NCI-H2171 (cell line): ENCODE measurements at regions not wholly inside any gene's neighbourhood (a gene's known extent, or its start where the extent isn't known, plus 50 kb on each side); places are given as distances from the start of the nearest gene placed in this dataset.
A peak's percentile ranks its signal among the peaks of the same experiment; 100 is the strongest.
"Not testable (repeated sequence)": the region's sequence is repeated elsewhere in the genome, so short reads cannot be mapped to it uniquely, and the experiment has no call there.

ENCODE experiments used
- DNase-seq: peaks from one replicate; lab custom pipeline; 2025; lab: John Stamatoyannopoulos, UW

DNA sequence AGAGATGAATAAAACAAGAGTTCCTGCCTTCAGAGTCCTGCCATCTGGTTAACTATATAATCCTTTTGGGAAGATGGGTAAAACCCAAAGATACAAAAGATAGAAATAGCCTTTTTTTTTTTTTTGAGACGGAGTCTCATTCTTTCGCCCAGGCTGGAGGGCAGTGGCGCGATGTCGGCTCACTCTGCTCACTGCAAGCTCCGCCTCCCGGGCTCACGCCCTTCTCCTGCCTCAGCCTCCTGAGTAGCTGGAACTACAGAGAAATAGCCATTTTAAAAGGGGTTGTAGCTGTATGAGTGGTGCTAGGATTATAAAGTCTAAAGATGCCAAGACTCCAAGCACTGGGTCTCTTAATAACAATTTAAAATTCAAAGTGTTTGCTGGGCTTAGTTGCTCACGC, 97.2 kb downstream of the KDR start:
- no peak for DNase-seq

DNA sequence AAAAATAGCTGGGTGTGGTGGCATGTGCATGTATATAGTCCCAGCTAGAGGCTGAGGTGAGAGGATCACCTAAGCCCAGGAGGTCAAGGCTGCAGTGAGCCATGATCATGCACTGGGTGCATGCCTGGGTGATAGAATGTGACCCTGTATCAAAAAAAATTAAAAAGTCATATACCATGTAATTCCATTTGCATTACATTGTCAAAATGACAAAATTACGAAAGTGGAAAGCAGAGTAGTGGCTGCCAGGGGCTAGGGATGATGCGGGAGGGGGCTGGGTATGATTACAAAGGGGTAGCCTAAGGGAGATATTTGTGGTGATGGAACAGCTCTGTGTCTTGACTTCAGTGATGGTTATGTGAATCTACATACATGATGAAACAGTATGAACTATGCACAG, 97.8 kb downstream of the KDR start:
- DNase-seq, result no peak

DNA sequence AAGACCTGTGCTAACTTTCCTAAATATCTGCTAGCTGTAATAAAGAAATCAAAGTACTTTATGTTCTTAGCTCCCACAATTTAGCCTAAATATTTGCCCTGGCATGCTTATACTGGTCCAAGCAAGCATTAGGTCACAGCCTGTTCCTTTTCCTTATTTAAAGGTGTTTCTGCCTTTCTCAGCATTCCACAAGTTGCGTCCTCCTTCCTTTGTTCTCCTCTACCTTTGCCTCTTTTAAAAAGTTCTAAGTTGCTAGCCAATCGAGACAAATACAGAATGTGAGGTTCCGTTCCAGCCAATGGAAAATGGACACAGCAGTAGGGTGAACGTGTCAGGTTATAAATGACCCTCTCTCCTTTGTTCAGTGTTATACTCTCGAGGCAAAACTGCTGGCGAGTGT, 99.9 kb downstream of the KDR start:
- DNase-seq, result not testable (repeated sequence)

DNA sequence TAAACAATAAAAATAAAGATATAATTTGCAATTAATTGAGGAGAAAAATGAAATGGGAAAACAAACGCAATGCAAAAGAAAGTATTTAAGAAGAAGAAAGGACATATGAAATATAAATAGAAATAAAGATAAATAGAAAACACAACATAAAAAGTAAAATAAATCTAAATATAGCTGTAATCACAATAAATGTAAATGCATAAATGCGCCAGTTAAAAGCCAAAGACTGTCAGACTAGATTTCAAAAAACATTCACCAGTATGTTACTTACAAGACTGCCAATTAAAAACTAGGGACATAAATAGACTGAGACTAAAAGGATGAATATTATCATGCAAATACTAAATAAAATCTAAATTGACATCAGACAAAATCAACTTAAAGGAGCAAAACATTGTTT, 102.4 kb downstream of the KDR start:
- no peak for DNase-seq

DNA sequence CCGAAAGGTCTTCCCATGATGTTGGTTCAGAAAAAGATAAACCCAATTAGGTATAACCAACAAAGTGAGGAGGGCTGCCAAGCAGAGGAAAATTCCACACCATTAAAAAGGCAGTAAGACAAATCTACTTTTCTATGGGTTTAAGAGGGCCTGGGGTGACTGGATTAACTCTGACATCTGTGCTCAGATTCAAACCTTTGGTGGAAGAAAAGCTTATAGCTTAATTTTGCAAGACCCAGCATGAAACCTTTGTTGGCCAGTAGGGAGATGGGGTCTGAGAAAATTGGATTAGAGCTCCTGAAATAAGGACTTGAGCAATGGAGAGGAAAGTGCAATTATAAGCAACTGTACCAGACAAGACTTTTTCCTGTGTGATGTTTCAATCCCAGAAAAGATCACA, 104.2 kb downstream of the KDR start:
- no peak for DNase-seq

DNA sequence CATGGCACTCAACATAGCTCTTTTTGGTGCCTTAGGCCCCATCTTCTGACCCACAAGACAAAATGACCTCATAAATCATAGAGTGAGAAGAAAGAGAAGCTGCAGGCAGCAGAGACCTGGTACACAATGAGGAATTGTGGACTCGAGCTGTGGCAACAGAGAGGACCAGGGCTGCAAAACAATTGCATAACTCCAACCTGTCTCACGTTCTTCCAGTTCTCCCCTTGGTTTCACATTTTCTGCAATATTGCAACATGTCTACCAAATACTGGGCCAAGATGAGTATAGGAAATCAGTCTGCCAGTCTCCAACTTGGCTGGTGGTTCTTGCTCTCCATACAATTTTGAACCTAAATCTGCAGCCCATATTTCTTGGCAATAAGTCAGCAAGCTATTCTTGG, 105.3 kb downstream of the KDR start:
- DNase-seq, result no peak

DNA sequence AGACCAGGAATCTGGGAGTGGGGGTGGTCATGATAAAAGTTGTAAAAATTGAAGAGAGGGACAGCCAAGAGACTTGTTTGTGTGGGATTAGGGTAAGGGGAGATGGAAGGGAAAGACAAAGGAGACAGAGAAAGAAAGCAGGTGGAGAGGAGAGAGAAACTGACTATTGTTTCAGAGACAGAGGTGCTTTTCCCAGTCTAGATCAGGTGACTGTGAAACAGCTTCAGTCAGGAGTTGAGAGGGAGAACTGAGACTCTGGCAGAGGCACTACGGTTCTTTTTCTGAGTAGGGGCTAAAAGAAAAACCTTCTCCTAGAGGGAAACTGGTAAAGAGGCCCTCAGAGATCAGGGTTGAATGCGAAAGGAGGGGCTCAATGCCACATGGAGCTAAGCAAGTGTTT, 106.4 kb downstream of the KDR start:
- no peak for DNase-seq

DNA sequence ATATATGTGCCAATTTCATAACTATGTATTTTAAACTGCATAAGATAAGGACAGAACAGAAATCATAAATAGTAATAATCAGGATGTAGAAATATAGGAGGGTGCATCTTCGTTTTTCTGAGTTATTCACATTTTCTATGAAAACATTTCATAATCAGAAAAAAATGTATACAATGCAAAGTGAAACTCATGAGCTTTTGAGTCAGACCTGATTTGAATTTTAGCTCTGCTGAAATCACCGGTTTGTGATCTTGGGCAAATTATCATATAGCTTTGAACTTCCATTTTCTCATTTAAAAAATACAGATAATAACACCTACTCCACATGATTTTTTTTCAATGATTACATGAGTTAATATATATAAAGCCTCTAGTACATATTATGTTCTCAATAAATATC, 106.9 kb downstream of the KDR start:
- no peak for DNase-seq

DNA sequence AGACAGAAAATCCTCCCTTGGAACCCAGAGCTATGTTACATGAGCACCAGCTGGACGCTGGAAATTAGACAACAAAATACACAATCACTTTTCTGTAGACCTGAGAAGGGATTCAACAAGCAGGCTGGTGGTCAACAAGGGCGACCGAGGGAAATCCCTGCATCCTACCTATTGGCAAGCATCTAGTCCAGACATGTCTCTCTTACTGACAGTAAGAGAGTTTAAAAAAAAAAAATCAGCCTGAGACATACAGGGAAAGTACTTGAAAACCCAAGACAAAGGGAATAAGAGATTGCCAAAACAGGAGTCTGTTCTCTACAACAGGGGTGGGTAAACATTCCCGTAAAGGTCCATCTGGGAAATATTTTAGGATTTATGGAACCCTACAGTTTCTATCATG, 108.0 kb downstream of the KDR start:
- no peak for DNase-seq

DNA sequence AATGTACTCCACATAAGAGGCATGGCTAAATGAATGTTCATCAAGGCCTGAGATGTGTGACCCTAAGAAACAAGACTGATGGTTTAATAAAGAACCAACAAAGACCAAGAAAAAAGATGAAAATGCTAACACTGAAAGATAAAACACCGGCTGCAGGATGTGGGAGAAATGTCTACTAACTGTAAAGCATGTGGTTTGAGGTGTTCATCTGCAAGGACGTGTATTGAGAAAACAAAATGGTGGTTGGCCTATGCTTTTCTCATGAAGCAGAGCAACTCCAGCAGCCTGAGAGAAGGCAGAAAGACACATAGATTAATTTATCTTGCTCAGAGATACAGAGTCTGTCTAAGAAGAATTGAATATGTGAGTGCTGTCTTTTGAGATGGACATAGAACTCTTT, 109.3 kb downstream of the KDR start:
- no peak for DNase-seq

DNA sequence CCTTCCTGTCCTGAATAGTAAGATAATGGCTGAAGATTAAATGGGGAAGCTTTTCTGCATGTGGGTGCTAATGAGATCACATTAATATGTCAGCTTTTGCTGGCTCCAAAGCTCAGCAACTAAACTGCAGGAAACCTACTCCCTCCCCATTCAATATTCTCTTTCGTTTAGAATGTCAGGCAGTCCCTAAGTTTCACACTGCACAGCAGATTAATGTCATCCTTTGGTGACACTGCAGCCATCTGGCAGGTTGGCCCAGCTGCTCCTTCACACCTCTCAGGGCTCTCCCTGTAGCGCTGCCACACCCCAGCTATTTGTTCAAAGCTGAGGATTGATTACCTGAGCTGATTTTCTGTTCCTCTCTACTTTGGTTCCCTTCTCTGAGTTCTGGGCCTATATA, 110.5 kb downstream of the KDR start:
- peak; percentile 49 for DNase-seq

DNA sequence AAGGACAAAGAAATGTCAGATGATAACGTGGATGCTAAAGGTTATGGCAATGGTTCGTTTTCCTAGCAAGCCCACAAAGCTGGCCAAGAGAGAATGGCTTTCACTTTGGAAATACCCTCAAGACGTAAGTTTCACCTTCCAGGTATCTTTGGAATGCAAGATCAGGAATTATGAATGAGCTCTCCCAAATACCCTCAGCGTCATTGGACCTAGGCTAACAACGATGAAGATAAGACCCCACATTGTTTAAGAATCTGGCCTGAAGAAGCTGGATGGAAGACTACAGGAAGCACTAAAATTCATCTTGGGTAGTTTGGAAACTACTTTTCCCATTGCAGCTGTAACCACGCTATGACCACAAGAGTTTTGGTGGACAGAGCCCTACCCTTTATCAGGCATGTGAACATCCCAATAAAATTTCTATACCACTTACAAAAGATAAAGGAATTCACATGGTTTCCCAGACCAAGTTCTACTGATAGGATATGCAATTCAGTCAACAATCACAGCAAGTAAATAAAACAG, 111.9 kb downstream of the KDR start:
- no peak for DNase-seq

DNA sequence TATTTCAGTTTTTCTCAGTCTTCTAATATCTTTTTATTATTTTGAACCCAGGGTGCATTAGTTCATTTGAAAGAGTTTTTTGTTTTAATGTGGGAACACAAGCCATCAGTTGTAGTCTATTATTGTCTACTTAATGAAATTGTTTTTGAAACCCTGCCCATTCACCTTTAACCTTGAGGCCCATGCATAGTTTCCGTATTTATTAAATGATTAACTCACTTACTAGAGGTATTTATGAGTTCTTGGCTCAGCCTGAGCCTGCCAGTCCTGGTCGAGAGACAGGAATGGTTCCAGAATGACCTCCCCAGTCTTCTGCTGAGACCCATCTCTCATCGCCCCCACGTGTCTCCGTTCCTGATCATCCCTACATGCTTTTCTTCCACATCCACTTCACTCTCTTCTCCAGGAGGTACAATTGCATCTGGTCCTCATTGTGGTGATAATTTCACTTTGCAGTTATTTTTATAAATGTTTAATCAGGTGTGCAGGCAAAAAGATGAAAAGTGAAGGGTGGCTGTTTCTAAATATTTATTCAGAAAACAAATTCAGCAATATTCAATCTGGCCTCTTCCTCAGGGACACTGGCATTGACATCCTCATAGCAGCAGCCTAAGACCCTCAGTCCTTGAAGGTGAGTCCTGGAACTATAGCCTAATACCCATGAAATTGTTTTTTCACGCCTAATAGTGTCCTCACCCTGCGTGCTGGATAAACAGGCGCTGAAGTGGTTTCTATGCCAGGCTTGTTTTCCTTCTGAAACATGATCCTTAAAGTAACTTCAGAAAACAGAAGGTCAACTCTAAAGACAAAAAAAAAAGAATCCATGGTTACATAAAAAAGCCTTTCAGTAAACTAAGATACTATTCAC, 112.8 kb downstream of the KDR start:
- no peak for DNase-seq

DNA sequence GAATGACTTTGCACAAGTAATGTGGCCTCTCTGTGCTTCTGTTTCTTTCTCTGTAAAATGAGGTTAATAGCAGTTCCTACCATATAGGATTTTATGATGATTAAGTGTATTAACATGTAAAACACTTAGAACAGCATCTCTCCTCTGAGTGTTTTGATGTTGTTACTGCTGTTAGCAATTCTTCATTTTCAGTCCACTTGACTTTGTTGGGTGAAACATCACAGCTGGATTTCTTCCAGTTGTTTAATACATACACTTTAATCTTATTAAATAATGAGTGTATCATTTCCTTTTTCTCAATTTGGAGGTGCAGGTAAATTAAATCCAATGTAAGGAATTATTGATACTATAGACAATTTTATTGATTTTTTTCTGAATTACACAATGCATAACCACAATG, 113.6 kb downstream of the KDR start:
- no peak for DNase-seq

DNA sequence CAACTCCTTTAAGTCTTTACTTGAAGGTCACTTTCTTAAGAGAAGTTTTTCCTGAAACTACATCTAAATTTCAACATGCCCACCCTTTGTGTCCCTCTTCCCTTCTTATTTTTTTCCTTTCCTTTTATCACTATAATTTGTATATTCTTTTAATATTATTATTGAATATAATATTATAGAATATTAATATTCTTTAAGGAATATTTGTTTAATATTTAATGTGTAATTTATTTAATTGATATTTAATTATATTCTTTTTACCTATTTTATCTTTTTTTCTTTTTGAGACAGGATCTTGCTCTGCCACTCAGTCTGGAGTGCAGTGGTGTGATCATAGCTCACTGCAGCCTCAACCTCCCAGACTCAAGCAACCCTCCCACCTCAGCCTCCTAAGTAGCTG, 114.8 kb downstream of the KDR start:
- no peak for DNase-seq

DNA sequence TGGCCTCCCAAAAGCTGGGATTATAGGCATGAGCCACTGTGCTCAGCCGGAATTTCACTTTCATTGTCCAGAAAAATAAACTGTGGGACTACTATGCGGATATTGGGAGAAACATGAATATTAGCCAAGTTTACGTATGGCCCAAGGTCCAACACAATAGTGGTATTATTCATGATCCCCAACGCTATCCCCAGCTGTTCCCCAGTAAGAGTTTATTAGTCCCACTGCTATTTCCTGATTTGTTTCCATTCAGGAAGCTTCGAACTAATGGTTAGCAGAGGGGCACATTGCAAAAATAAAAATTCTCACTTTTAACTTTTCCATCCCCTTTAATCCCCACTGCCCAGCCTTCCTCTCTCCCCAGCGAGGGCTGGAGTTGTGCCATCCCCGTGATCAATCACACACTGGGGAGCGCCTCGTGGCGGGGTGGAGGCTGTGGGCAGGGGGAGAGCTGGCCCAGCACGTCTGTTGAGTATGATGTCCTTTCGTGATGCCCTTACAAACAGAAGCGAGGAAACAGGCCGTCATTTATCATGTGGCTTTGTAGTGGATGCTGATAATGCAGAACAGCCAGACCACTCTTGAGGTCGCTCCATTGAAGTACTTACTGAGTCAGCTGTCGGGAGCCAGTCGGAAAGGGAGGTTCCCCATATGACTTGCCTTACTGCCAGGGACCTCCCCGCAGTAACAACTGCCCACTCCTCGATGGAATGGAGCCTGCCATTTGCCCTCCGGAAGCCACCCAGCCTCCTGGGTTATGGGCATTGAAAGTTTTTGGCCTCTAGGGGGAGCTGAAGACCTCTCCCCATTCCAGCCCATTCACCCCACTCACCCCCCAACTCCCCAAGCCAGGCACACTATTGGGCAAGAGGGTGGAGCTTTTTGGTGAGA, 117.0 kb downstream of the KDR start:
- no peak for DNase-seq

DNA sequence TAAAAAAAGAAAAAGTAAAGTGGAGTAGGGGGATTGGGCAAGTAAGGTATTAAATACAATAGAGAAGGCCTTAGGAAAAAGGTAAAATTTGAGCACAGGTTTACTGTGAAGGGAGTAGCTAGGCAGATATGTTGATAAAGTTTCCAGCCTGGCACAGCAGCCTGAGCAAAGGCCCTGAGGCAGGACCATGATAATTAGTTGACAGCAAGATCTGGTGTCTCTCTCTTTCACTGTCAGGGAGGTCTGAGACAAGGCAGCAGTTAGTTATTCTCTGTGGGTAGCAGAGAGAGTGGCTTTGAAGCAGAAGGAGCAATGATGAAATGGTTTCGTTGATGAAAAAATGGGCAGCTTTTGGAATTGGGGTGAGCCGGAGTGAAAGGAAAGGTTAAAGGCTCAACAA, 119.5 kb downstream of the KDR start:
- no peak for DNase-seq

DNA sequence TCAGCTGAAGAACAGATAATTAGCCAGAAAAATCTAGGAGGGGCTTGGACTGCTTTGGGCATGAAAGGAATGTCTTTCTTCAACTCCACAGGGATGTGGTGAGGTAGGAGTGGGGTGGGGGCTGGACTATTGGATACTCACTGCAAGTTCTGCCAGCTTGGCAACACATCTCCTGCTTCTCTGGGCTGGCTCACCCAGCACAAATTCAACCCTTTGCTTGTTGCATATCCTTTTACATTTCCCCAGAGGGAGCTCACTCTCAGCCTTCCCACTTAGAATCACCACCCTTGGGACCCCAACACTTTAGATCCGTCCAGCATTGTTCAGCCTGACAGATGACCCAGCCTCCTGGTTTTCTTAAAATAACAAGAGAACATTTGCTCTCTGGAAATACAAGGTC, 120.6 kb downstream of the KDR start:
- DNase-seq, result no peak

DNA sequence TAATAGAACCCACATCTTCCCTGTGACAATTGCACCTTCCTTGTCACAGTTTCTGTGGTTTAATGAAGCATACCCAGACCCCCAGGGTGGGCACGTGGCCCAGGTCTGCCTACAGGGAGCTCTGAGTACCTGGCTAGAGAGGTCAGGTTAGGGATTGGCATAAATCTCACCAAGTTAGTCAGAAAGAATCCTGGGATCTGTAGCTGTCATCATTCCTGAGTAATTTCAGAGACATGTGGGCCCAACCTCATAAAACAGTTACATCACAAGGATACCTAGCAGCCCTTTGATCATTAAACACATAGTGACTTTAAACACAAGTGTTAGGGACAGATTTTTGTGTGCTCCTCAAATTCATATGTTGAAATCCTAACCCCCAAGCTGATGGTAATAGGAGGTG, 123.0 kb downstream of the KDR start:
- DNase-seq, result no peak

DNA sequence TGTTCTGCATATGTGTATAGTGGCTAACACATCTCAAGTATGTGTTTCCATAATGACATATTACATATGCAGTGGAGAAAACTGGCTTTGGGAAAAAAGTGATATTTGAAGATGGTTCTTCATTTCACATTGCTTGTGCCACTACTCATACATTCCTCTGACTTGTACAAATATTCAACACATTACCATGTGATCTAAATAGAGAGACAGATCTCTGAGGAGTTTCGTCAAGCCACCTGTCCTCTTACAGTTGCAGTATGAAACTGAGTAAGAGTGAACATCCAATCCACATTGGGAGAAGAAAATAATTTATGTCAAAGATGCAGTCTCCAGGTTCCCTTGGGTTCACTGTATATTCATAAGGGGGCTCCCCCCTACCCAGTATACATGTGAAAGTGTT, 123.9 kb downstream of the KDR start:
- no peak for DNase-seq

DNA sequence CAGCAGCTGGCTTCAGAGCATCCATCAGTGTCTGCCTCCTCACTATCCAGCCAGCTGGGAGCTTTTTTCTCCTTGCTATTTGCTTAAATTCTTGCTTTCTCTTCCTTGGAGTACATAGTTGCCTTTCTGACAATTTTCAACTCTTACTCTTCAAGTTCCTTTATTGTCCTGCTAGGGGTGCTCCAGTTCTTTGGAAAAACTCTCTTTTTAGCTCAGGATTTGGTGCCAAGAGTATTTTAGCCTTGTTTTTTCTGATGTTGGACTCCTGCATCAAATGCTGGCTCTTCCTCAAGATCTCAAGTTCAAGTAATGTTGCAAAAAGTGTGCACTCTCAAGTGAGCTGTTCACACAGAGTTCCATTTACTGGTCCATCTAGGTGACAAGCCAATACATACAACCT, 126.4 kb downstream of the KDR start:
- DNase-seq, result no peak

DNA sequence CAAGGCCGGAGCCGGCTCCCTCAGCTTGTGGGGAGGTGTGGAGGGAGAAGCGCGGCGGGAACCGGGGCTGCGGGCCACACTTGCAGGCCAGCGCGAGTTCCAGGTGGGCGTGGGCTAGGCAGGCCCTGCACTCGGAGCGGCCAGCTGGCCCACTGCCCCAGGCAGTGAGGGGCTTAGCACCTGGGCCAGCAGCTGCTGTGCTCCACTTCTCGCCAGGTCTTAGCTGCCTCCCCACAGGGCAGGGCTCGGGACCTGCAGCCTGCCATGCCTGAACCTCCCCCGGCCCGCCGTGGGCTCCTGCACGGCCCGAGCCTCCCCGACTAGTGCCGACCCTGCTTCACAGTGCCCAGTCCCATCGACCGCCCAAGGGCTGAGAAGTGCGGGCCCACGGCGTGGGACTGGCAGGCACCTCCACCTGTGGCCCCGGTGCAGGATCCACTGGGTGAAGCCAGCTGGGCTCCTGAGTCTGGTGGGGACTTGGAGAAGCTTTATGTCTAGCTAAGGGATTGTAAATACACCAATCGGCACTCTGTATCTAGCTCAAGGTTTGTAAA, 131.8 kb downstream of the KDR start:
- DNase-seq, result not testable (repeated sequence)

DNA sequence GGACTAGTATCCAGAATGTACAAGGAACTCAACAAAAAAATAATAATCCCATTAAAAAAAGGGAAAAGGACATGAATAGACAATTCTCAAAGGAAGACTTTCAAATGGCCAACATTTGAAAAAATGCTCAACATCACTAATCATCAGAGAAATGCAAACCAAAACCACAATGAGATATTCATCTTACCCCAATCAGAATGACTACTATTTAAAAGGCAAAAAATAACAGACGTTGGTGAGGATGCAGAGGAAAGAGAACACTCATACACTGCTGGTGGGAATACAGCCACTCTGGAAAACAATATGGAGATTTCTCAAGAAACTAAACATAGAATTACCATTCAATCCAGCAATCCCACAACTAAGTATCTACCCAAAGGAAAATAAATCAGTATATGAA, 133.1 kb downstream of the KDR start:
- no peak for DNase-seq
